ENCODE measurements at regions not wholly inside any gene's neighbourhood (a gene's known extent, or its start where the extent isn't known, plus 50 kb on each side); places are given as distances from the start of the nearest gene placed in this dataset.

GRCh38 chr3:17974206-17974841, 231.9 kb upstream of the TBC1D5 start:
- no peak for DNase-seq

- DNase-seq: no peak
Observed at GRCh38 chr3:17972959-17973906, 230.8 kb upstream of the TBC1D5 start.

GRCh38 chr3:17972476-17972875, 230.0 kb upstream of the TBC1D5 start:
- DNase-seq: no peak

GRCh38 chr3:17972030-17972429, 229.6 kb upstream of the TBC1D5 start:
- no peak for DNase-seq

- DNase-seq: no peak
Observed at GRCh38 chr3:17969985-17970568, 227.6 kb upstream of the TBC1D5 start.

GRCh38 chr3:17969244-17969643, 226.8 kb upstream of the TBC1D5 start:
- DNase-seq: no peak

GRCh38 chr3:17967953-17968607, 225.6 kb upstream of the TBC1D5 start:
- no peak for DNase-seq

- DNase-seq: no peak
Observed at GRCh38 chr3:17967111-17967510, 224.7 kb upstream of the TBC1D5 start.

- no peak for DNase-seq
Observed at GRCh38 chr3:17965331-17965730, 222.9 kb upstream of the TBC1D5 start.

GRCh38 chr3:17964108-17964507, 221.7 kb upstream of the TBC1D5 start:
- no peak for DNase-seq

GRCh38 chr3:17955411-17955810, 213.0 kb upstream of the TBC1D5 start:
- DNase-seq: no peak

- DNase-seq: no peak
Observed at GRCh38 chr3:17954801-17955200, 212.4 kb upstream of the TBC1D5 start.

GRCh38 chr3:17951241-17951640, 208.8 kb upstream of the TBC1D5 start:
- no peak for DNase-seq

GRCh38 chr3:17949101-17949500, 206.7 kb upstream of the TBC1D5 start:
- no peak for DNase-seq

- DNase-seq: no peak
Observed at GRCh38 chr3:17947833-17948232, 205.4 kb upstream of the TBC1D5 start.

GRCh38 chr3:17946619-17947018, 204.2 kb upstream of the TBC1D5 start:
- DNase-seq: no peak

GRCh38 chr3:17945799-17946399, 203.5 kb upstream of the TBC1D5 start:
- no peak for DNase-seq

- no peak for DNase-seq
Observed at GRCh38 chr3:17945018-17945798, 202.8 kb upstream of the TBC1D5 start.

- DNase-seq: no peak
Observed at GRCh38 chr3:17942856-17943255, 200.4 kb upstream of the TBC1D5 start.

- no peak for DNase-seq
Observed at GRCh38 chr3:17941766-17942165, 199.3 kb upstream of the TBC1D5 start.

GRCh38 chr3:17941152-17941551, 198.7 kb upstream of the TBC1D5 start:
- DNase-seq: no peak

- no peak for DNase-seq
Observed at GRCh38 chr3:17939157-17939556, 196.7 kb upstream of the TBC1D5 start.
